ENCODE measurements at regions not wholly inside any gene's neighbourhood (a gene's known extent, or its start where the extent isn't known, plus 50 kb on each side); places are given as distances from the start of the nearest gene placed in this dataset.

- DNase-seq, result no peak
Observed at GRCh38 chr22:22043296-22044078, 60.9 kb upstream of the TOP3B start.

GRCh38 chr22:22042599-22043295 is 60.2 kb upstream of the TOP3B start:
- DNase-seq, result no peak

- no peak for DNase-seq
Observed at GRCh38 chr22:22042009-22042408, 59.4 kb upstream of the TOP3B start.

GRCh38 chr22:22040908-22041307 is 58.3 kb upstream of the TOP3B start:
- no peak for DNase-seq

- no peak for DNase-seq
Observed at GRCh38 chr22:22040472-22040871, 57.9 kb upstream of the TOP3B start.

- no peak for DNase-seq
Observed at GRCh38 chr22:22039286-22040074, 56.9 kb upstream of the TOP3B start.

- DNase-seq, result no peak
Observed at GRCh38 chr22:22038178-22038880, 55.7 kb upstream of the TOP3B start.

- DNase-seq, result peak in 1 of 56 donors; percentile 6
Observed at GRCh38 chr22:22037740-22038139, 55.2 kb upstream of the TOP3B start.

- DNase-seq, result no peak
Observed at GRCh38 chr22:22037229-22037628, 54.6 kb upstream of the TOP3B start.

GRCh38 chr22:22036588-22036987 is 54.0 kb upstream of the TOP3B start:
- DNase-seq, result no peak

- DNase-seq, result no peak
Observed at GRCh38 chr22:22035771-22036314, 53.3 kb upstream of the TOP3B start.

GRCh38 chr22:22035203-22035602 is 52.6 kb upstream of the TOP3B start:
- DNase-seq, result no peak

- no peak for DNase-seq
Observed at GRCh38 chr22:22034469-22035132, 52.0 kb upstream of the TOP3B start.

- DNase-seq, result no peak
Observed at GRCh38 chr22:22033803-22034468, 51.3 kb upstream of the TOP3B start.

- DNase-seq, result no peak
Observed at GRCh38 chr22:22032906-22033802, 50.6 kb upstream of the TOP3B start.

GRCh38 chr22:22032099-22032905 is 49.7 kb upstream of the TOP3B start:
- DNase-seq, result no peak

Measured in amygdala (tissue), 56 donors.